Mucosa of descending colon (tissue), 3 donors: ENCODE measurements at regions not wholly inside any gene's neighbourhood (a gene's known extent, or its start where the extent isn't known, plus 50 kb on each side); places are given as distances from the start of the nearest gene placed in this dataset.

Experiments
- ATAC-seq: fragments of 200-7000 bp; cut with Tn5 transposase; one replicate; pipeline ENCODE4 v1.9.1; 2020; ENCODE audit warnings: mild to moderate bottlenecking, moderate library complexity
- DNase-seq, 3 donors: peaks; one replicate each; pipeline ENCODE4 v3.0.0-alpha.2; 2020
- H3K36me3 ChIP-seq: fragments of 200-600 bp; one replicate; pipeline ENCODE4 v1.8.0; 2021; ENCODE audit warnings: low read depth, mild to moderate bottlenecking
- H3K4me1 ChIP-seq: fragments of 200-600 bp; one replicate; pipeline ENCODE4 v1.8.0; 2021; ENCODE audit warnings: low read depth, mild to moderate bottlenecking
- H3K4me3 ChIP-seq: fragments of 200-600 bp; one replicate; pipeline ENCODE4 v1.8.0; 2021; ENCODE audit warnings: mild to moderate bottlenecking
- H3K9me3 ChIP-seq: fragments of 200-600 bp; one replicate; pipeline ENCODE4 v1.8.0; 2021; ENCODE audit warnings: mild to moderate bottlenecking
- CTCF ChIP-seq: fragments of 200-600 bp; IDR thresholded peaks from one replicate; pipeline ENCODE4 v1.8.0; 2022; ENCODE audit warnings: antibody characterized with exemption, mild to moderate bottlenecking
- intact Hi-C, 2 donors: fragments of 100-400 bp; cut with DNase I in 1 of 2; cut with micrococcal nuclease in 1 of 2; formaldehyde crosslinking; loops; one replicate each; pipeline versions ENCODE4 v1.11.0 to v1.11.1; 2022; cut with DNase I, micrococcal nuclease
- donor health status: DM: no; HTN: no; CAD: no; lungs with moderate emphysema.
- donor health status: DM: no; HTN: no; CAD: no.
- donor health status: DM: no; HTN: yes; CAD: no.

DNA sequence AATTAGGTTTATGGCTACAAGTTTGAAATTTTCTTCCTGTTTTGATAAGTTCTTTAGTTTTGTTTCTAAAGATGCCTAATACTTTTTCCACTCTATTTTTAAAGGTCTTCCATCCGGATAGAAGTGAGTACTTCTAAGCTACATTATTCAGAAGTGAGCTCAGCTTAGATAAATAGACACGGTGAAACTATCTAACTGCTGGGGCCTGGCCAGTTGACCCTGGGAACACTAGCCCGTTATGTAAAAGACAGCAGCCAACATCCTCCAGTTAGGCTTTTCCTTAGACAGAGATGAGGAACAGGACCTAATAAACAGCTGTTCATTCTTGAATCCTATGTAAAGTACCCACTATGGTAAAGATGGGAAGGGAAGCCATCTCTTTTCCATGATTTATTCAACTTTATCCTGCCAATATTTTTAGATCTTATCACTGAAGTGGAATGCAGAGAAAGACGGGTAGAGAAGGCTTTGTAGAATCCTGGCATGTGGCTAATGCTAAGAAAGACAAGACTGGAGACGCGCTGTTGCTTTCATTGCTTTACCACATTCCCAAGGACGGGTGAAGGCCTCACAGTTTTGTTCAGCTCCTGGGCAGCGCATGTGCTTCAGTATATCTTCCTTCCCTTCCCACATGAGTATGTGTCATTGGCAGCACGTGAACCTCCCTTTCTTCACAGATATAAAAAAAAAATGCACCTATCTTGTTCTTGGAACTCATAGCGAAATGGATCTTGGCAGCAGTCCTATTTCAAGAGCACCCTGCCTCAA, 340.0 kb upstream of the MEOX2 start:
- intact Hi-C loops = no loop called here
- TF ChIP-seq CTCF = no peak
- no peaks in the 10 kb centered on the region for H3K36me3 ChIP-seq
- no peaks in the 10 kb centered on the region for H3K4me1 ChIP-seq
- no peak overlapping the region for H3K4me3 ChIP-seq
- H3K9me3 ChIP-seq = no peaks in the 10 kb centered on the region
- DNase-seq = no peak
- no peak for ATAC-seq

GRCh38 chr7:16025696-16026095, 339.2 kb upstream of the MEOX2 start:
- no peak for DNase-seq
- ATAC-seq = no peak
- no peaks in the 10 kb centered on the region for H3K36me3 ChIP-seq
- H3K4me1 ChIP-seq = no peaks in the 10 kb centered on the region
- intact Hi-C loops = no loop called here
- TF ChIP-seq CTCF = no peak
- H3K4me3 ChIP-seq = no peak overlapping the region
- H3K9me3 ChIP-seq = no peaks in the 10 kb centered on the region

GRCh38 chr7:16023503-16023902, 337.0 kb upstream of the MEOX2 start:
- DNase-seq (no peak), ATAC-seq (no peak)
- Histone ChIP-seq H3K36me3 (no peaks in the 10 kb centered on the region), H3K9me3 (no peaks in the 10 kb centered on the region), H3K4me1 (no peaks in the 10 kb centered on the region), H3K4me3 (no peak overlapping the region)
- intact Hi-C loops = no loop called here
- no peak for TF ChIP-seq CTCF

- Histone ChIP-seq H3K4me3 (no peak overlapping the region), H3K36me3 (no peaks in the 10 kb centered on the region), H3K4me1 (no peaks in the 10 kb centered on the region), H3K9me3 (no peaks in the 10 kb centered on the region)
- DNase-seq (no peak), ATAC-seq (no peak)
- TF ChIP-seq CTCF = no peak
- intact Hi-C loops = no loop called here
These were observed 336.6 kb upstream of the MEOX2 start for GRCh38 chr7:16023046-16023445.

DNA sequence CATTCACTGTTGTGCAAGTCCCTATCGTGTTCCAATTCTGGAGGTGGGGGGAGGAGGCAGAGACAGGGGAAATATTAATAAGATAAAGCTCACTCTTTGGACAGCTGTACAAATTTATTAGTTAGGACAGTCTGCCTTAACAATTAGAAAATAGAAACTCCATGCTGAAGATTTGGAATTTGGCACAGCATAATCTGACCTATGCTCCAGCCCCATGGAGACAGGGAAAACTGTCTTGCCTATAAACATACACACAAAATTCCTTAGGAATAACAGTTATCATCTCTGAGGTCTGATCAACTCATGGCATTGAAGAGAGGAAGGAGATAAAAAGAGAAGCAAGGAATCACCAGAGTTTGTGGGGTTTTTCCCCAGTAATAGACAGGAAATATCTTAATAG, 335.4 kb upstream of the MEOX2 start:
- Histone ChIP-seq H3K9me3 (no peaks in the 10 kb centered on the region), H3K36me3 (no peaks in the 10 kb centered on the region), H3K4me3 (no peak overlapping the region), H3K4me1 (no peaks in the 10 kb centered on the region)
- DNase-seq (no peak), ATAC-seq (no peak)
- intact Hi-C loops = no loop called here
- TF ChIP-seq CTCF = no peak

GRCh38 chr7:16015981-16016380, 329.5 kb upstream of the MEOX2 start:
- no peak for ATAC-seq
- intact Hi-C loops = no loop called here
- H3K4me1 ChIP-seq = no peaks in the 10 kb centered on the region
- no peak for DNase-seq
- no peak for TF ChIP-seq CTCF
- no peaks in the 10 kb centered on the region for H3K9me3 ChIP-seq
- H3K36me3 ChIP-seq = no peaks in the 10 kb centered on the region
- H3K4me3 ChIP-seq = no peak overlapping the region
